ENCODE measurements at regions not wholly inside any gene's neighbourhood (a gene's known extent, or its start where the extent isn't known, plus 50 kb on each side); places are given as distances from the start of the nearest gene placed in this dataset.

GRCh38 chr3:66093981-66094380 lies 55.3 kb upstream of the MAGI1 start:
- H3K36me3 ChIP-seq (ENCODE audit: control insufficient read depth, insufficient read depth, low read length), result no peaks in the 10 kb centered on the region
- no peak for DNase-seq (ENCODE audit: low read depth)
- no peak for TF ChIP-seq CTCF (IDR thresholded peaks at IDR 0.05; ENCODE audit: insufficient read depth, low read depth, low read length)
- ChIA-PET CTCF (no interaction called here), POLR2A (no interaction called here)
- H3K4me3 ChIP-seq (ENCODE audit: low read depth, low read length), result no peak overlapping the region
- no peaks in the 10 kb centered on the region for H3K27me3 ChIP-seq (ENCODE audit: control insufficient read depth, insufficient read depth, low read length)

DNA sequence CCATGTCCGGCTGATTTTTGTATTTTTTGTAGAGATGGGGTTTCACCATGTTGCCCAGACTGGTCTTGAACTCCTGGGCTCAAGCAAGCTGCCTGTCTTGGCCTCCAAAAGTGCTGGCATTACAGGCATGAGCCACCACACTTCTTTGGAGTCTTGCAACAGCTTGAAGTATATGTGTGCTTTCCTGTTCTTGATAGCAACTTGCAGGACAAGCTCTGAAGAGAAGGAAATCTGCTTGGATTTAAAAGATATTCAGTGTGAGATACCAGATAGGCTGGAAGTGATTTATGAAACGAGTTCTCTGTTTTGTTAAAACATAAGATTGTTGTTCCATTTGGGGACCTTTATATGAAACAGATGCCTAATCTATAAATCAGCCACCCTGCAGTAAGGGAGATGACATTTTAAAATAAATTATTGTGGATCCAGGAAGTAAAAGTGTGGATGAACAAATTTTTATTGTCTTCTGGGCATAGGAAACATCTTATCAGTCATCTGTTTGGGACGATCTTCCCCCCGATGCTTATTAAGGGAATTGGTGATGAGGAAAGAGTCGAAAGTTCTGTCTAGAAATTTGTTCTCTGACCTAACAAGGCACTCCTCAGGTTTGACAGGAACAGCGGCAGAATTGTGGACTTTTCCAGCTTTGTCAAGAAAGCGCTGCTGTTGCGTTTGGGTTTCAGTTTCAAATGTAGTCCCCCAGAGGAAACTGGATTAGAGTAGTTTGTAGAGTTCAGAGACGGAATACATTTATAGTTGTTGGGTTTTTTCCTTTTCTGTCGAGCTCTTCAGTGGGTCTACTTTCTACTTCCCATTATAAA lies 53.7 kb upstream of the MAGI1 start:
- ChIA-PET POLR2A (no interaction called here), CTCF (interaction anchor here (1.2 kb wide), 1 partner anchor 50 kb away, joined by 5 read pairs; no protein-coding TSS in a partner anchor)
- Histone ChIP-seq H3K27me3 (ENCODE audit: control insufficient read depth, insufficient read depth, low read length) (no peaks in the 10 kb centered on the region), H3K36me3 (ENCODE audit: control insufficient read depth, insufficient read depth, low read length) (no peaks in the 10 kb centered on the region), H3K4me3 (ENCODE audit: low read depth, low read length) (no peak overlapping the region)
- TF ChIP-seq CTCF (IDR thresholded peaks at IDR 0.05; ENCODE audit: insufficient read depth, low read depth, low read length), result no peak
- no peak for DNase-seq (ENCODE audit: low read depth)
